Effector memory CD8-positive, alpha-beta T cell (primary cell): ENCODE measurements at regions not wholly inside any gene's neighbourhood (a gene's known extent, or its start where the extent isn't known, plus 50 kb on each side); places are given as distances from the start of the nearest gene placed in this dataset.
A peak's percentile ranks its signal among the peaks of the same experiment; 100 is the strongest.

Experiments used
- ATAC-seq: fragments of 150-1000 bp; cut with Tn5 transposase; replicated peaks from 2 replicates; pipeline ENCODE4 v1.10.0; 2021; ENCODE audit warnings: mild to moderate bottlenecking, moderate library complexity
- DNase-seq, 3 experiments: peaks; one replicate each; pipeline ENCODE4 v3.0.0; 2021
- H3K27ac Mint-ChIP-seq, 2 donors: one replicate each; pipeline ENCODE4 v1.8.0; 2022; ENCODE audit warnings: mild to moderate bottlenecking in 2 of 2, mixed read lengths in 2 of 2, moderate library complexity in 2 of 2
- H3K27me3 Mint-ChIP-seq, 2 donors: one replicate each; pipeline ENCODE4 v1.8.0; 2022; ENCODE audit warnings: mixed read lengths in 2 of 2
- H3K36me3 Mint-ChIP-seq: one replicate; pipeline ENCODE4 v1.8.0; 2022; ENCODE audit warnings: mild to moderate bottlenecking, moderate library complexity, mixed read lengths; ENCODE audit not compliant: insufficient read depth
- H3K4me1 Mint-ChIP-seq, 2 donors: one replicate each; pipeline ENCODE4 v1.8.0; 2022; ENCODE audit warnings: low read depth in 2 of 2, mixed read lengths in 2 of 2
- H3K4me3 Mint-ChIP-seq, 2 donors: one replicate each; pipeline ENCODE4 v1.8.0; 2022; ENCODE audit warnings: mild to moderate bottlenecking in 2 of 2, mixed read lengths in 2 of 2, moderate library complexity in 2 of 2
- H3K9me3 Mint-ChIP-seq, 2 donors: one replicate each; pipeline ENCODE4 v1.8.0; 2022; ENCODE audit warnings: mixed read lengths in 2 of 2

DNA sequence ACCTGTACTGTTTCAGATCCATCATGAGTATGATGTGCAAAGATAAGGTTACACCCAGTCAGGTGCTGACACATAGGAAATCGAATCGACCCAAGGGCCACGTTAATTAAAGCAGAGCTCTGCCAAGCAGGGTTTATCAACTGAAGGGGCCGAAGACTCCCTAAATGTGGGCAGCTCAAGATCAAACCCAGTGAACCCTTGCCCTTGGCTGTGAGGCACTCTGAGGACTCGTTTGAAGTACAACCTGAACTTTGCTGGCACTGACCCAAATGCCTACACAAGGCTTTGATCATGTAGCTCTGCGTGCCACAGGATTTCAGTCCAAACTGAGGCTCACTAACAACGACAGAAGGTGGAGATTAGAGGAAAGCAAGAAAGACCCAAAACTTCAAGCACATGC, 352.1 kb downstream of the MTX2 start:
- Mint-ChIP-seq H3K27ac (no peak overlapping the region), H3K36me3 (no peaks in the 10 kb centered on the region), H3K27me3 (peaks cover 64 to 84% of the 10 kb centered on the region in 2 donors), H3K4me3 (no peak overlapping the region), H3K4me1 (no peaks in the 10 kb centered on the region), H3K9me3 (no peaks in the 10 kb centered on the region)
- no peak for ATAC-seq
- DNase-seq = no peak

DNA sequence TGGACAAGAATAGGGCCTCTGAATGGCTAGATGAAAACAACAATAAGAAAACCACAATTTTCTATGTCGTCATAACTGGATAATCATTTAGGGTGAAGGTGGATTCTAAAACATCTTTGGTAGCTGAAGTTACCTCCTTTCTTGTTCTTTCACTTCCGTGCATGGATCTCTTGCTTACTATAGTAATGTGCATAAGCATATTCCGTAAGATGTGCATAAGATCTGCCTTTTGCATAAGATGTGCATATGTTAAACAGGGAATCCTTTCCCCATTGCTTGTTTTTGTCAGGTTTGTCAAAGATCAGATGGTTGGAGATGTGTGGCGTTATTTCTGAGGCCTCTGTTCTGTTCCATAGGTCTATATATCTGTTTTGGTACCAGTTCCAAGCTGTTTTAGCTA, 353.6 kb downstream of the MTX2 start:
- no peaks in the 10 kb centered on the region for H3K4me1 Mint-ChIP-seq
- no peak overlapping the region for H3K27ac Mint-ChIP-seq
- ATAC-seq (no peak), DNase-seq (no peak)
- H3K36me3 Mint-ChIP-seq = no peaks in the 10 kb centered on the region
- no peaks in the 10 kb centered on the region for H3K9me3 Mint-ChIP-seq
- H3K27me3 Mint-ChIP-seq = peaks cover 72 to 97% of the 10 kb centered on the region in 2 donors
- H3K4me3 Mint-ChIP-seq = no peak overlapping the region

DNA sequence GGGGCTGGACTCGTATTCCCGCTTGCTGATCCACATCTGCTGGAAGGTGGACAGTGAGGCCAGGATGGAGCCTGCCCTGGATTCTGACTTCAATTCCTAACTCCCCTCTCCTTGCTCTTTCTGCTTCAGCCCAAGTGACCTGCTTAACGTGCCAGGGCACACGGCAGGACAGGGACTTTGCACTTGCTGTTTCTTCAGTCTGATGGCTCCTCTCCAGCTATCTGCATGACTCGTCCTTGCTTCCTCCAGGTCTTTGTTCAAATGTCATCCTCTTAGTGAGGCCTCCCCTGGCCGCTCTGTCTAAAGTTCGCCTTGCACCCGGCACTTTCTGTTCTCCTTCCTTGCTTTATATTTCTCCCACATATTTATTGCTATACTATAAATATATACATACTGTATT, 357.6 kb downstream of the MTX2 start:
- no peak for ATAC-seq

DNA sequence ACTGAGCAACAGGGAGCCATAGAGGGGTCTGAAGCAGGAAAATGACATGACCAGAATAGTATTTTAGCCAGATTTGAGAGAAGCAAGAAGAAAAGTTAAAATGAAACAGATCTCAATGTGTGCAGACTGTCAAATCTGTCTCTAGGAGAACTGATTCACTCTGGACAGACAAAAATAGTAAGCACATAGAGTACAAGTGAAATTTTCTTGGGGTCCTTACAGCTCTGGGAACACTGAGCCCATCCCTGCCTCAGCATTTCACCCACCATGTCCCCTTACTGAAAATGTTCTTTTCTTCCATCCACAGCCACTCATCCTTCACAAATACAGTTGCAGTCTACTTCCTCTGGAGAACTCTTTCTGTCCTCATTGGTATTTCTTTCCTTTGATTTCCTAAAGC, 359.2 kb downstream of the MTX2 start:
- no peaks in the 10 kb centered on the region for H3K36me3 Mint-ChIP-seq
- no peak for ATAC-seq
- no peak for DNase-seq
- H3K9me3 Mint-ChIP-seq = no peaks in the 10 kb centered on the region
- H3K27me3 Mint-ChIP-seq = peaks cover 50 to 65% of the 10 kb centered on the region in 2 donors
- H3K27ac Mint-ChIP-seq = no peak overlapping the region
- no peaks in the 10 kb centered on the region for H3K4me1 Mint-ChIP-seq
- H3K4me3 Mint-ChIP-seq = no peak overlapping the region

More for the DNA sequence above, 357.6 kb downstream of the MTX2 start:
- H3K4me1 Mint-ChIP-seq = no peaks in the 10 kb centered on the region
- no peak overlapping the region for H3K4me3 Mint-ChIP-seq
- DNase-seq = no peak
- no peak overlapping the region for H3K27ac Mint-ChIP-seq
- H3K36me3 Mint-ChIP-seq = no peaks in the 10 kb centered on the region
- H3K9me3 Mint-ChIP-seq = no peaks in the 10 kb centered on the region
- H3K27me3 Mint-ChIP-seq = peaks cover 58 to 81% of the 10 kb centered on the region in 2 donors

DNA sequence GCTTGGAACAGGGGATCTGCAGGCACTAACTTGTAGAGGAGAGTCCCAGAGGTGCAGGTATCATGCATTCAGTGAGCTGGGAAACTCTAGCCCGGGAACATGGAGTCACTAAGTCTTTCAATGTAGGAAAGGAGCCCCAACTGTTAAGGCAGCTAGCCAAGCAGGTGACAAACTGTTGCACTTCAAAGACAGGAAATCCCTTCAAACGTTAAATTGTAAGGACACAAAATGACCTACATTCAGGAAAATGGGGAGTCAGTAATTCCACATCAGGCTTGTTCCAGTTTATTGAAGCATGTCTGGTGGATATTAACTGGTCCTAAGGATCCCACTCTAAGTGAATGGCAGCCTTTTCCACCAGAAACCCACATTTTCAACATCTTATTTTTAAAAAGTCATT, 364.5 kb downstream of the MTX2 start:
- Mint-ChIP-seq H3K9me3 (no peaks in the 10 kb centered on the region), H3K36me3 (no peaks in the 10 kb centered on the region), H3K4me3 (no peak overlapping the region), H3K27me3 (peaks cover 20 to 21% of the 10 kb centered on the region in 2 donors), H3K4me1 (peaks cover 3% of the 10 kb centered on the region in 2 donors), H3K27ac (no peak overlapping the region)
- ATAC-seq (no peak), DNase-seq (no peak)

DNA sequence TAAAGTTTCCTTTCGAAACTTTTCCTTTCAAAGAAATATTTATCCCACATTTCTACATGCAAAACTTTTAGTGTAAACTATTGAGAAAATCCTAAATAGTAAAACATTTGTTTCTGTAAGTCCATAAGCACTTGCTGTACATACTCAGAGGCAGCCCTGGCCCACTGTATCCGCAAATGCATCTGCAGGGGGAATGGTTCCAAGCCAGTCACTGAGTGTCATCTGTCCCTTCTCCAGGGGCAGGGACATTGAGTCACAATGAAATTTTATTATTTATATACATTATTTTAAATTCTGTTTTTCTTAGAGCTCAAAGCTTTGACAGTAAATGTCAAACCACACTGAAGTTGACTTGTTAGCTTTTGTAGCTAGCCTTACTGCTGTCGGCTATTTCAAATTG, 367.2 kb downstream of the MTX2 start:
- Mint-ChIP-seq H3K4me3 (no peak overlapping the region), H3K27me3 (peaks cover 35 to 45% of the 10 kb centered on the region in 2 donors), H3K27ac (no peak overlapping the region), H3K9me3 (no peaks in the 10 kb centered on the region), H3K36me3 (no peaks in the 10 kb centered on the region), H3K4me1 (peaks cover 3% of the 10 kb centered on the region in 2 donors)
- no peak for ATAC-seq
- no peak for DNase-seq

DNA sequence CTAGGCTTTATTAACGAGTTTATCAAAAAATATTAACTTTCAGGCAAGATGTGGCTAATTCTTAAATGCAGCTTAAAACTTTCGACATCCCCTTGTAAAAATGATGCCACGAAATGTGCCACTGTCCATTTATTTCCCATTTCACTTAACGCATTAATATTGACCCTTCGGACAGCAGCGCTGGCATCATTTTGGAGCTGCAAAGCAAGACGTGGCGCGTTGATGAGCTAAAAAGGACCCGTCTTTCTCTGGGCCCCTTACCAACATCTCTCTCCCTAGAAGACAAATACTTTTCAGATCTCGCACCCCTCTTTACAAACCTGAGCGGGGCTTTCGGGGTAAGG, 367.9 kb downstream of the MTX2 start:
- Mint-ChIP-seq H3K27ac (no peak overlapping the region), H3K4me3 (peak overlapping the region; percentile 46 to 65), H3K9me3 (no peaks in the 10 kb centered on the region), H3K27me3 (peaks cover 42 to 51% of the 10 kb centered on the region in 2 donors), H3K36me3 (no peaks in the 10 kb centered on the region), H3K4me1 (peaks cover 3% of the 10 kb centered on the region in 2 donors)
- DNase-seq (no peak), ATAC-seq (no peak)

DNA sequence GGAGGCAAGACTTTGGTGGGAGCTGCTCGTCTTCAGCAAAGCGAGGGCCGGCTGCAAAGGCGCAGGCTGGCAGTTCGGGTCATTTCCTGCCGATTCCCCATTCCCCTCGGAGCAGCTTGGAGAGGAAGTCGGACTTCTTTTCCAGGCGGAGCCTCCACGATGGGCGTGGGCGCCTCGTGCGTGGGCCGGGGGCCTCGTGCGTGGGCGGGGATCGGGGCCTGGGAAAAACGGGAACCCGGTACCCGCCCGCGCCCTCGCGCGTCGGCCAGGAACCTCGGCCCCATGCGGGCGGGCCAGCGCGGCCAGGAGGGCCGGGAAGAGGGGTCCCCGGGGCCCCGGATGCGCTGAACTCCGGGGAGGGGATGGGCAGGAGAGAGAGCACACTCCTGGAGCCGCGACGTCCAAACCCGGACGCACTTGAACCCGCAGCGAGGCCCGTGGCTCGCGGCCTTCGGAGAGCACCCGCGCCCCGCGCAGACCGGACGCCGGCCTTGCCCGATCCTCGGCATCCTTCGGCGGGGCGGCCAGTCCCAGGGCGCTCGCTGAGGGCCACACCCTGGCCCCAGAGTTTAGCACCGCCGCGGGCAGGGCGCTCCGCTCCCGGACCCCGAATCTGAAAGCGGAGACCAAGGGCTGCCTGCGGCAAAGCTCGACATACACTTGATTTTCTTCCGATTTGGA, 368.4 kb downstream of the MTX2 start:
- peak overlapping the region; percentile 55 to 73 for H3K4me3 Mint-ChIP-seq
- no peaks in the 10 kb centered on the region for H3K36me3 Mint-ChIP-seq
- DNase-seq (no peak), ATAC-seq (peak; percentile 40)
- no peaks in the 10 kb centered on the region for H3K9me3 Mint-ChIP-seq
- peaks cover 3% of the 10 kb centered on the region in 2 donors for H3K4me1 Mint-ChIP-seq
- peaks cover 47 to 55% of the 10 kb centered on the region in 2 donors for H3K27me3 Mint-ChIP-seq
- H3K27ac Mint-ChIP-seq = no peak overlapping the region

DNA sequence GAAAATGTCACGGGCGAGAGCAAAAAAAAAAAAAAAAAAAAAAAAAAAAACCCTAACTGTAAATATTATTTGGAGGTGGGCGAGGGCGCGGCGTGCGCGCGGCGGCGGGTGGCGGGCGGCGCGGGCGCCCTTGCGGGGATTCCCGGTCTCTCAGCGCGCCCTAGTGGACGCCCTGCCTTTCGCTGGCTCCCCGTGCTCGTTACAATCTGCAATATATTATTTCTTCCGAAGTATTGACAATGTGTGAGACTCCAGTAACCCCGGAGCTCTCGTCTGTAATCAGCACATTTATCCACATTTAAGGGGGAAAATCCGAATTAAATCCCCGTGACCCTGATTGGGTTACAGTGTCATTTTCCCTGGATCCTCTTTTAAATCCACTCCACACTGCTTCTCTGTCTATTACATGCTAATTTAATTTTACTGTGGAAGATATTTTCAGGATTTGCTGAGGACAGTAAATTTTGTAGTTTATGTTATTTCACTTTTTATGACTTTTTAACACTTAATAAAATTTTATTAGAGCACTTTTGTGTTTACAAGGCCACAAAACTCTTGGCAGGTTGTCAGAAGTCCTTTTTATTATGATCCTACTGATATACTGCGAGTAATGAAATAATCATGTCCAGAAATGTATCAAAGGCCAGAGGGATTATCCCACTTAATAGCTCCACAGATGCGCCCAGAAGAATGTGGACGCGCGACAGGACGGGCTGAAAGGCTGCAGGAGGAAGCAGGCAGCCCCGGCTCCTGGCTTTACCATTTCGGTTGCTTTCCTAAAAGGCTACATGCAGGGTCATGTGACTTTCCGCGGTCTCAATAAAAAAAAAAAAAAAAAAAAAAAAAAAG, 369.1 kb downstream of the MTX2 start:
- no peaks in the 10 kb centered on the region for H3K36me3 Mint-ChIP-seq
- H3K27ac Mint-ChIP-seq = no peak overlapping the region
- H3K4me1 Mint-ChIP-seq = peaks cover 3% of the 10 kb centered on the region in 2 donors
- H3K27me3 Mint-ChIP-seq = peaks cover 54 to 56% of the 10 kb centered on the region in 2 donors
- DNase-seq (peak; percentile 42 to 49 (median 46)), ATAC-seq (peak; percentile 94)
- no peaks in the 10 kb centered on the region for H3K9me3 Mint-ChIP-seq
- peak overlapping the region; percentile 55 to 73 for H3K4me3 Mint-ChIP-seq

DNA sequence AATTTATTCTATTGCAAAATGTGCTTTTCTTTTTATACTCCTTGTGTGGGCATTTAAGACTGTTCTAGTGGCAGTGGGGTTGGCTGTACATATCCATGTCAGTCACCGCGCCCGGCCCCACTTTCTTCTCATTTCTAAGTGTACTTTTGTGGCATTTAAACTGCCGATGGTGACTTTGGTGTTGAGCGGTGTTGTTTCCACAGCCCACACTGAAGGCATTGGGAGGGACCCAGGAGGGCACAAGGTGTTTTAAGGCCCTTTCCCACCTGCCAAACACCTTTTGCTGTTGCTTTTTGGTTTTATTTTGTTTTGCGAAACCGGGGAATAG, 369.7 kb downstream of the MTX2 start:
- ATAC-seq (no peak), DNase-seq (no peak)
- H3K4me1 Mint-ChIP-seq = peaks cover 3 to 5% of the 10 kb centered on the region in 2 donors
- H3K36me3 Mint-ChIP-seq = no peaks in the 10 kb centered on the region
- peaks cover 60 to 61% of the 10 kb centered on the region in 2 donors for H3K27me3 Mint-ChIP-seq
- no peaks in the 10 kb centered on the region for H3K9me3 Mint-ChIP-seq
- H3K27ac Mint-ChIP-seq = no peak overlapping the region
- no peak overlapping the region for H3K4me3 Mint-ChIP-seq

DNA sequence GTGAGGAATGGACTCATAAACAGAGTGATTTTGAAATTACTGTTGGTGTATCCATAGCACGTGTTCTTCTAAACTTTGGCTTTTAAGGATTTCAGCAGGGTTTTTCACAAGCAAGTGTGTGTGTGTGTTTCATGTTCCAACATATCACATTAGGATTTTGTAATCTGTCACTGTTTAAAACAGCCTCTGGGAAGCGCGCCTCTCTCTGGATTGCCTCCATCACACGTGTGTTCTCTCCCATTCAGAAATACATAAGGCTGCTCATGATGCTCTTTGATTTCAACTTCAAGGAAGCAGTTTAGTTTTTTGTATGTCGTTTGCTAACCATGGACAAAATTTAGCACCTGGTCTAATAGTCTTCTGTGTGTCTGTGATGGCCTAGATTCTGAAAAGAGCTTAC, 370.4 kb downstream of the MTX2 start:
- H3K4me1 Mint-ChIP-seq = peaks cover 3 to 5% of the 10 kb centered on the region in 2 donors
- H3K27ac Mint-ChIP-seq = no peak overlapping the region
- no peak for ATAC-seq
- DNase-seq = no peak
- no peaks in the 10 kb centered on the region for H3K36me3 Mint-ChIP-seq
- no peaks in the 10 kb centered on the region for H3K9me3 Mint-ChIP-seq
- H3K4me3 Mint-ChIP-seq = no peak overlapping the region
- H3K27me3 Mint-ChIP-seq = peaks cover 66 to 68% of the 10 kb centered on the region in 2 donors

DNA sequence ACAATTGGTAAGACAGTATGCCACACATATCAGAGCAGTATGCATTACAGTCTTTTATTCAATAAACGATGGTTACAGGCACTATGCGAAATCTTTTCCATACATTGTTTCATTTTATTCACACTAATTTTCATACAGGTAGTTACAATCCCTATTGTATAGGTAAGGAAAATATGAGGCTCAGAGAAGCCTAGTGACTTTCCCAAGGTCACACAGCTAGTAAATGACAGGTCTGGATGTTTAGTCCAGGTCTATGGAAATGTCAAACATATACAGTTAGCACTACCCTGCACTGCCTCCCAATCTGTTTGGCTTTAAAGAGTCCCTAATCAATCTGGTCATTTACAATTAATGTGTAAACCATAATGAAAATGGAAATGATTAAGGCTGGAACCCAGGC, 372.2 kb downstream of the MTX2 start:
- Mint-ChIP-seq H3K9me3 (no peaks in the 10 kb centered on the region), H3K36me3 (no peaks in the 10 kb centered on the region), H3K4me1 (peaks cover 3 to 5% of the 10 kb centered on the region in 2 donors), H3K27ac (no peak overlapping the region), H3K4me3 (no peak overlapping the region), H3K27me3 (peaks cover 83 to 84% of the 10 kb centered on the region in 2 donors)
- no peak for ATAC-seq
- DNase-seq = no peak

DNA sequence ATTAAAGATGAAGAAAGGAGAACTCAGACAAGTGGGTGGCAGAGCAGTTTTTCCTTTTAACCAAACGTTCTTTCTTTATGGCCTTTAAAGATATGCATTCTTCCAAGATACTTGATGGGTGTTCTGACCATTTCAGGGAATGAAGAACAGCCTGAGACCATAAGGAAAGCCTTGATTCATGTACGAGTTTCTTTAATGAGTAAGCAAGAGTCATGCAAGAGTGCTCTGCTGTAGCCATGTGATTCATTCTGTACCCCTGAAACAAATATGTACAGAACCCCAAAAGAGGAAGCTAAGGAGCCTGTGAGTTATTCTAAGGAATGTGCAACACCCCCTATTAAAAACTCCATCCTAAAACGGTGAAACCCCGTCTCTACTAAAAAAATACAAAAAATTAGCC, 372.8 kb downstream of the MTX2 start:
- H3K4me3 Mint-ChIP-seq = no peak overlapping the region
- no peak overlapping the region for H3K27ac Mint-ChIP-seq
- peaks cover 84 to 87% of the 10 kb centered on the region in 2 donors for H3K27me3 Mint-ChIP-seq
- DNase-seq = no peak
- H3K9me3 Mint-ChIP-seq = no peaks in the 10 kb centered on the region
- ATAC-seq = no peak
- peaks cover 3 to 4% of the 10 kb centered on the region in 2 donors for H3K4me1 Mint-ChIP-seq
- H3K36me3 Mint-ChIP-seq = no peaks in the 10 kb centered on the region

DNA sequence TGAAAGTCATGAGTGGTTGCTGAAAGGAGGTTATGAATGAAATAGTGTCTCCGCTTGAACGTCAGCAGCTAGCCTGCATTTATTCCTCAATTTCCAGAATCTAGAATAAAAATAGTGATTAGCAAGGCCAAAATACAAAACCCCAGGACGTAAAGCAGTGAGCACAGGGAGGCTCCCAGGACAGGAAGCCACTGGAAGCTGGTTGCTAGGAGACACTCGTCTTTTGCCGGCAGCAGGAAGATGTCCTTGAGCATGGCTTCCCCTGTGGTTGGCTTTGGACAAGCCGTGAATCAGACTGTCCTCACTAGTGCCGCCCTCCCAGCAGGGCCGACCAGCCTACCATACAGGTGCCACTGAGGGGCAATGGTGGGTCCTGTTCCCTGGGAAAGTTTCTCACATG, 374.4 kb downstream of the MTX2 start:
- Mint-ChIP-seq H3K9me3 (no peaks in the 10 kb centered on the region), H3K27me3 (peaks cover 82 to 93% of the 10 kb centered on the region in 2 donors), H3K4me3 (no peak overlapping the region), H3K27ac (no peak overlapping the region), H3K36me3 (no peaks in the 10 kb centered on the region), H3K4me1 (peaks cover 0 to 2% of the 10 kb centered on the region in 2 donors)
- DNase-seq (no peak), ATAC-seq (no peak)
